ENCODE measurements at regions not wholly inside any gene's neighbourhood (a gene's known extent, or its start where the extent isn't known, plus 50 kb on each side); places are given as distances from the start of the nearest gene placed in this dataset.

GRCh38 chr2:223472771-223473170 is 129.4 kb downstream of the SCG2 start:
- Histone ChIP-seq H3K27ac (no peak overlapping the region), H3K4me3 (no peak overlapping the region), H3K36me3 (no peaks in the 10 kb centered on the region), H3K9me3 (no peaks in the 10 kb centered on the region), H3K27me3 (no peaks in the 10 kb centered on the region), H3K4me1 (peaks cover 0 to 25% (median 22%) of the 10 kb centered on the region in 4 donors)
- no peak for DNase-seq
- 93 to 94% methylated on average over 4 of the region's 4 CpGs for WGBS, 2 donors
- no peak for TF ChIP-seq POLR2AphosphoS5 (IDR thresholded peaks at IDR 0.05)
- TF ChIP-seq EP300 (IDR thresholded peaks at IDR 0.05), result no peak
- no peak for TF ChIP-seq CTCF (IDR thresholded peaks at IDR 0.05)
- intact Hi-C loops (cut with DNase I), result loop anchor here (10.0 kb wide), 1 partner anchor 498 kb away; no protein-coding TSS in a partner anchor

GRCh38 chr2:223474893-223475292 is 127.3 kb downstream of the SCG2 start:
- H3K9me3 ChIP-seq, result no peaks in the 10 kb centered on the region
- H3K27ac ChIP-seq, result no peak overlapping the region
- no peak overlapping the region for H3K4me3 ChIP-seq
- peaks cover 0 to 13% (median 13%) of the 10 kb centered on the region in 4 donors for H3K4me1 ChIP-seq
- intact Hi-C loops (cut with DNase I), result loop anchor here (10.0 kb wide), 1 partner anchor 500 kb away; no protein-coding TSS in a partner anchor
- no peaks in the 10 kb centered on the region for H3K27me3 ChIP-seq
- no peaks in the 10 kb centered on the region for H3K36me3 ChIP-seq
- DNase-seq, result no peak
- WGBS, 2 donors, result 80 to 81% methylated on average over 2 of the region's 2 CpGs
- TF ChIP-seq POLR2A (IDR thresholded peaks at IDR 0.05) (no peak), EP300 (IDR thresholded peaks at IDR 0.05) (no peak), CTCF (IDR thresholded peaks at IDR 0.05) (no peak), POLR2AphosphoS5 (IDR thresholded peaks at IDR 0.05) (no peak)

GRCh38 chr2:223475901-223476300 is 126.3 kb downstream of the SCG2 start:
- Histone ChIP-seq H3K4me1 (peaks cover 0 to 3% (median 3%) of the 10 kb centered on the region in 4 donors), H3K9me3 (no peaks in the 10 kb centered on the region), H3K27me3 (no peaks in the 10 kb centered on the region), H3K36me3 (no peaks in the 10 kb centered on the region), H3K27ac (no peak overlapping the region), H3K4me3 (no peak overlapping the region)
- TF ChIP-seq POLR2AphosphoS5 (IDR thresholded peaks at IDR 0.05) (no peak), CTCF (IDR thresholded peaks at IDR 0.05) (no peak)
- intact Hi-C loops (cut with DNase I), result loop anchor here (10.0 kb wide), 1 partner anchor 501 kb away; no protein-coding TSS in a partner anchor
- WGBS, 2 donors, result 61 to 87% methylated on average over 2 of the region's 2 CpGs
- DNase-seq, result no peak

GRCh38 chr2:223477318-223477717 is 124.8 kb downstream of the SCG2 start:
- DNase-seq, result no peak
- H3K27me3 ChIP-seq, result no peaks in the 10 kb centered on the region
- H3K4me3 ChIP-seq, result no peak overlapping the region
- H3K4me1 ChIP-seq, result no peaks in the 10 kb centered on the region
- H3K36me3 ChIP-seq, result no peaks in the 10 kb centered on the region
- 84 to 95% methylated on average over 1 of the region's 1 CpG for WGBS, 2 donors
- no peak for TF ChIP-seq POLR2AphosphoS5 (IDR thresholded peaks at IDR 0.05)
- no peak for TF ChIP-seq EP300 (IDR thresholded peaks at IDR 0.05)
- no peak for TF ChIP-seq POLR2A (IDR thresholded peaks at IDR 0.05)
- no peak for TF ChIP-seq CTCF (IDR thresholded peaks at IDR 0.05)
- no peaks in the 10 kb centered on the region for H3K9me3 ChIP-seq
- intact Hi-C loops (cut with DNase I), result loop anchor here (10.0 kb wide), 1 partner anchor 503 kb away; no protein-coding TSS in a partner anchor
- H3K27ac ChIP-seq, result no peak overlapping the region

- Histone ChIP-seq H3K4me1 (no peaks in the 10 kb centered on the region), H3K27ac (no peak overlapping the region), H3K4me3 (no peak overlapping the region), H3K9me3 (no peaks in the 10 kb centered on the region), H3K27me3 (no peaks in the 10 kb centered on the region), H3K36me3 (no peaks in the 10 kb centered on the region)
- intact Hi-C loops (cut with DNase I), result no loop called here
- 85 to 87% methylated on average over 5 of the region's 5 CpGs for WGBS, 2 donors
- TF ChIP-seq EP300 (IDR thresholded peaks at IDR 0.05) (no peak), POLR2AphosphoS5 (IDR thresholded peaks at IDR 0.05) (no peak), POLR2A (IDR thresholded peaks at IDR 0.05) (no peak), CTCF (IDR thresholded peaks at IDR 0.05) (no peak)
- DNase-seq, result no peak
Observed at GRCh38 chr2:223481486-223481885, 120.7 kb downstream of the SCG2 start.
